Mesodermal cell (in vitro differentiated cells): ENCODE measurements at regions not wholly inside any gene's neighbourhood (a gene's known extent, or its start where the extent isn't known, plus 50 kb on each side); places are given as distances from the start of the nearest gene placed in this dataset.

ENCODE experiments used
- H3K27ac ChIP-seq: 2 replicates; pipeline ENCODE4 v1.7.0; 2013; ENCODE audit warnings: mild to moderate bottlenecking, low read depth, low read length, moderate library complexity; ENCODE audit not compliant: severe bottlenecking
- H3K36me3 ChIP-seq: 2 replicates; pipeline ENCODE4 v1.7.1; 2013; ENCODE audit warnings: mild to moderate bottlenecking, low read length, moderate library complexity; ENCODE audit not compliant: control insufficient read depth, insufficient read depth
- H3K4me1 ChIP-seq: one replicate; pipeline ENCODE4 v1.7.1; 2013; ENCODE audit warnings: mild to moderate bottlenecking, low read length; ENCODE audit not compliant: insufficient read depth, control insufficient read depth, poor library complexity, severe bottlenecking
- H3K4me3 ChIP-seq: 2 replicates; pipeline ENCODE4 v1.7.0; 2013; ENCODE audit warnings: low read length, control low read depth, mild to moderate bottlenecking; ENCODE audit not compliant: insufficient read depth, poor library complexity, severe bottlenecking; ENCODE audit errors: extremely low read depth
- H3K9me3 ChIP-seq: 2 replicates; pipeline ENCODE4 v1.7.1; 2013; ENCODE audit warnings: mild to moderate bottlenecking, low read length, moderate library complexity; ENCODE audit not compliant: control insufficient read depth
- WGBS, 2 experiments: methylation state at CpG; one replicate each; pipeline ENCODE4 v1.1.5; 2013; ENCODE audit warnings: missing lambda C conversion rate in 2 of 2; ENCODE audit not compliant: insufficient coverage in 2 of 2; 5-methylcytosine and 5-hydroxymethylcytosine counted together

GRCh38 chr22:49052560-49052959 lies 775.1 kb downstream of the BRD1 start:
- Histone ChIP-seq H3K9me3 (no peaks in the 10 kb centered on the region), H3K4me1 (no peaks in the 10 kb centered on the region), H3K4me3 (no peak overlapping the region), H3K27ac (no peak overlapping the region), H3K36me3 (no peaks in the 10 kb centered on the region)
- WGBS, 2 experiments = 82 to 87% methylated on average over 11 to 12 of the region's 12 CpGs

GRCh38 chr22:49052023-49052538 lies 775.6 kb downstream of the BRD1 start:
- Histone ChIP-seq H3K4me3 (no peak overlapping the region), H3K9me3 (no peaks in the 10 kb centered on the region), H3K27ac (no peak overlapping the region), H3K4me1 (no peaks in the 10 kb centered on the region), H3K36me3 (no peaks in the 10 kb centered on the region)
- WGBS, 2 experiments = 93 to 94% methylated on average over 27 to 36 of the region's 36 CpGs

DNA sequence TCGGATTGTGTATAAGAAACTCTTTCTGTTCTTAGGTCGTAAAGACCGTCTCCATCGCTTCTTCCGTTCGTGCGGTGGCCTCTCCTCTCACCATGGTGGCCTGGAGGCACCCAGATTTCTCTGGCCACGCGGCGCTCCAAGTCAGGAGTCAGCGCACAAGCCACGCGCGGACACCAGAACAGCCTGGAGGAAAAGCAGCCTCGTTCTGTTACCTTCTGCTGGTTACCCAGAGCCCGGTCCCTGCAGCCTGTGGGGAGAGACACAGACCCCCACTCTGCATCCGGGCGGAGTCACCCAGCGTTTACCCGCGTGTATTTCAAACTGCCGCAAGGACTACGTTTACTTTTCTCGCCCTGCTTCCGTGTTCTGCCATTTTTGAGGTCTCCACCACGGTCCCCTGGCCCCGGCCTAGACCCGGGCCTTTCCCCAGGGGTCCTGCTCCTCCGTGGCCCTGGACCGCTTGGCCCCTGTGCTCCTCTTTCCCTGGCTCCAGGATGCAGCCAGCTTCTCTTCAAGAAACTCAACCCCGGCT lies 776.1 kb downstream of the BRD1 start:
- WGBS, 2 experiments = 94 to 97% methylated on average over 26 to 31 of the region's 31 CpGs
- H3K9me3 ChIP-seq = no peaks in the 10 kb centered on the region
- H3K4me1 ChIP-seq = no peaks in the 10 kb centered on the region
- H3K4me3 ChIP-seq = no peak overlapping the region
- H3K36me3 ChIP-seq = no peaks in the 10 kb centered on the region
- H3K27ac ChIP-seq = no peak overlapping the region

GRCh38 chr22:49049691-49050090 lies 778.0 kb downstream of the BRD1 start:
- 90 to 95% methylated on average over 11 to 12 of the region's 12 CpGs for WGBS, 2 experiments
- no peaks in the 10 kb centered on the region for H3K4me1 ChIP-seq

GRCh38 chr22:49048591-49048990 lies 779.1 kb downstream of the BRD1 start:
- no peak overlapping the region for H3K4me3 ChIP-seq
- no peaks in the 10 kb centered on the region for H3K9me3 ChIP-seq
- H3K4me1 ChIP-seq = no peaks in the 10 kb centered on the region
- WGBS, 2 experiments = 78 to 83% methylated on average over 11 of the region's 11 CpGs
- H3K27ac ChIP-seq = no peak overlapping the region
- no peaks in the 10 kb centered on the region for H3K36me3 ChIP-seq

More at GRCh38 chr22:49049691-49050090, 778.0 kb downstream of the BRD1 start:
- no peaks in the 10 kb centered on the region for H3K36me3 ChIP-seq
- no peaks in the 10 kb centered on the region for H3K9me3 ChIP-seq
- no peak overlapping the region for H3K4me3 ChIP-seq
- no peak overlapping the region for H3K27ac ChIP-seq

DNA sequence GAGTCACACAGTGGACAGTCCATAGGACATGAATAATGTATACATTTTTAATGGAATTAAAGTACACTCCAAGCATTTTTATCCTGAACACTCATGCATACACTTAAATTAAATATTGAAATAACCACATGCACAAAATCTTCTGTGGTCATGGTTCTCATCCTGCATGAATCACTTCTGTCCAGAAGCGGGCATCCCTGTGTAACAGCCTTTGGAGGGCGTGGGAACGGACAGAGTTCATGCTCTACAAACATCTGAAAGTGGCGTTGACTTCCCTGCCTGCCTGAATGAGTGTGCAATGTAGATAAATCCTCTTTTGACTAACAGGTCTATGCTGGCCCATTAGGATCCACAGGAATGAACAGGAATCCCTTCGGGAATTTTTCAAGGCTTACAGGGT lies 780.2 kb downstream of the BRD1 start:
- no peak overlapping the region for H3K4me3 ChIP-seq
- H3K4me1 ChIP-seq = no peaks in the 10 kb centered on the region
- H3K9me3 ChIP-seq = no peaks in the 10 kb centered on the region
- no peak overlapping the region for H3K27ac ChIP-seq
- WGBS, 2 experiments = 88 to 98% methylated on average over 5 of the region's 5 CpGs
- no peaks in the 10 kb centered on the region for H3K36me3 ChIP-seq

DNA sequence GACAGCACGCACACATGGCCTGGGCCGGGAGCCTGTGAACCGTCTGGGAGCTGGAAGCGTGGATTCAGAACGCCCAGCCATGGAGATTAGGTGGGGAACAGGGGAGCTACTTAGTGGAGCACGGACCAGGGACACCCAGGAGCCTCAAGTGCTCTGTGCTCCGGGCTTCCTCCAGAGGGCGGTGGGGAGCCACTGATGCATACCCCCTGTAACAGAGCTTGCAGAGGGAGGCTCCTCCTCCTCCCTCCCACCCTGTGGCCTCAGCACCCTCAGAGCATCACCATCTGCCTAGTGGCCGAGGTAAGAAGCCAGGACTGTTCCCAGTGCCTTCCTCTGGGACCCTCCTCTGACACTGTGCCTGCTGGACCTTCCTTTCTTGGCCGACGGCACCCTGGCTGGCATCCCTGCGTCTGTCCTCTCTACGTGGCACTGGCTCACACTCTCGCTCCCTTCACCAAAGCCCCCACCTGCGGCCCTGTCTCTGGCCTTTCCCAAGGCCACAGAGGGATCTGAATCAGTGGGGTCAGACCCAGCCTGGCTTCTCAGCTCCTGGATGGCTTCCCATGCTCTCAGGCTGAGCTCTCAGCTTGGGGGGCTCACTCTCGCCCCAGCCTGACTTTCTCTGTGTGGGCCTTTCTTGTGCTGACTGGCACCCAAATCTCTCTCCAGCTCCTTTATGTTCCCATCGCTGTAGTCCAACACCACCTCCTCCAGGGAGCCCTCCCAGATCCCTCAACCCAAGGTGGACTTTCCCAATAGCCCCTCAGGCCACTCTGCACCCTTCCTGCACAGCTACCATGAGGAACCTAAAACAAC lies 780.9 kb downstream of the BRD1 start:
- Histone ChIP-seq H3K27ac (no peak overlapping the region), H3K36me3 (no peaks in the 10 kb centered on the region), H3K9me3 (no peaks in the 10 kb centered on the region), H3K4me3 (no peak overlapping the region), H3K4me1 (no peaks in the 10 kb centered on the region)
- 45 to 49% methylated on average over 16 to 17 of the region's 17 CpGs for WGBS, 2 experiments

DNA sequence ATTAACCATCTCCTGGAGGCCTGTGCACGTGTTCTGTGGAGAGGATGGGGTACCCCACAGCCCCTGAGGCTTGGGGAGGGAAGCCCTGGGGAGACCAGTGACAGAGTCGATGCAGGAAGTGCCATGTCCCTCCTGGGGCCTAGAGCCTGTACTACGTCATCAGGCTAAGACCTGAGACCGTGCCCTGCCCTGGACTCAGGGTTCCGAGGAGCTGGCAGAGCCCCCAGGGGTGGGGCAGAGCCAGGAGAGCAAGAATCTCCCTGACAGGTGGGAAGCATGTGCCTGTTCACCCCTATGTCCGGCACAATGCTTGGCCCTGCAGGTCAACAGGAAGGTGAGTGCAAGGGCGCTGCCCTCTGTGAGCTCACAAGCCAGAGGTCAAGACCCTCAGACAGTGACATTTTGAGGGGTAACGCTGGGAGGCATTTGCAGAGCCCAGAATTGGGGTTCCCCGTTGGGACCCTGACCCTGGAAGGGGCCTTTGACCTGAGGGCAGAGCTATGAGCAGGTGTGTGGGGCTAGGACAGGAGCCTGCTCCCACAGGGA lies 781.6 kb downstream of the BRD1 start:
- Histone ChIP-seq H3K36me3 (no peaks in the 10 kb centered on the region), H3K27ac (no peak overlapping the region), H3K4me3 (no peak overlapping the region), H3K4me1 (no peaks in the 10 kb centered on the region), H3K9me3 (no peaks in the 10 kb centered on the region)
- WGBS, 2 experiments = 70 to 78% methylated on average over 8 of the region's 9 CpGs

DNA sequence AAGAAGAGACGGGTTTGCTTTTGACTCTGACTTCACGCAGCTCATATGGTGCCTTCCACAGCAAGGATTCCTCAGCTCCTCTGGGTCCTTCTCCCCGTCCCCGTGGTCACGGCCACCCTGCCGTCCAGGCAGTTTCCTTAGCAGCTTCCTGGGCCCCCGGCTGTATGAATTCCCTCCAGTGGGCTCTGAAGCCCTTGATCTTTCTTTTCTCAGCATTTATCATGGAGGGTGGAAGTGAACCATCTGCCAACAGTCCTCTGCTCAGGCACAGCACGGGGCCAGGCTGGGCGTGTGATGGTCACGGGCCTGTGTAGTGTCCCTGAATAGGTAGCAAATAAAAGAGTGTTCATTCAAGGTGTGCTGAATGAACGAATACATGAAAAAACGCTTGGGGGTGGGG lies 782.4 kb downstream of the BRD1 start:
- Histone ChIP-seq H3K9me3 (no peaks in the 10 kb centered on the region), H3K27ac (no peak overlapping the region), H3K4me1 (no peaks in the 10 kb centered on the region), H3K36me3 (no peaks in the 10 kb centered on the region), H3K4me3 (no peak overlapping the region)
- 92% methylated on average over 9 to 12 of the region's 12 CpGs for WGBS, 2 experiments

- H3K36me3 ChIP-seq = no peaks in the 10 kb centered on the region
- H3K4me3 ChIP-seq = no peak overlapping the region
- no peaks in the 10 kb centered on the region for H3K4me1 ChIP-seq
- no peaks in the 10 kb centered on the region for H3K9me3 ChIP-seq
- WGBS, 2 experiments = 81 to 86% methylated on average over 11 to 12 of the region's 12 CpGs
- no peak overlapping the region for H3K27ac ChIP-seq
Measured at GRCh38 chr22:49044776-49045175, 782.9 kb downstream of the BRD1 start.

- Histone ChIP-seq H3K4me1 (no peaks in the 10 kb centered on the region), H3K4me3 (no peak overlapping the region), H3K9me3 (no peaks in the 10 kb centered on the region), H3K36me3 (no peaks in the 10 kb centered on the region), H3K27ac (no peak overlapping the region)
- 83 to 88% methylated on average over 14 to 15 of the region's 16 CpGs for WGBS, 2 experiments
Measured at GRCh38 chr22:49044091-49044490, 783.6 kb downstream of the BRD1 start.
